HCT116 (cell line): ENCODE measurements at regions not wholly inside any gene's neighbourhood (a gene's known extent, or its start where the extent isn't known, plus 50 kb on each side); places are given as distances from the start of the nearest gene placed in this dataset.

Source experiments
- ATAC-seq: fragments of 200-7000 bp; cut with Tn5 transposase; 2 replicates; pipeline ENCODE4 v1.9.1; 2020; ENCODE audit warnings: mild to moderate bottlenecking, moderate library complexity
- BruUV-seq: library from RNA; stranded (reverse); fragments of 400-500 nt; replicated peaks from 2 replicates; lab custom pipeline; 2021; lab: Mats Ljungman, UMichigan
- CTCF ChIA-PET: fragments of 300-600 bp; sonication (Branson Sonifier 250); formaldehyde crosslinking; loops from one replicate; lab custom pipeline; 2021; ENCODE audit warnings: antibody characterized with exemption; lab: Charles Lee
- POLR2A ChIA-PET: fragments of 300-600, 350-600 bp; sonication (Branson Sonifier 250); formaldehyde crosslinking; loops from one replicate; lab custom pipeline; 2021; ENCODE audit warnings: antibody characterized with exemption; lab: Charles Lee
- RAD21 ChIA-PET, 2 experiments: fragments of 300-600 bp; sonication (Branson Sonifier 250); formaldehyde crosslinking; loops; one replicate each; lab custom pipeline; 2023; ENCODE audit warnings: low total read pairs in 2 of 2; ENCODE audit not compliant: uncharacterized antibody in 2 of 2, unreplicated experiment in 2 of 2, low non-redundant PET in 1 of 2; lab: Charles Lee
- DNase-seq: peaks from one replicate; pipeline ENCODE4 v3.0.0-alpha.2; 2010; ENCODE audit warnings: low read depth, low spot score
- H2AFZ ChIP-seq: fragments of 200-600 bp; shearing (Covaris generic), sonication (generic); 2 replicates; pipeline ENCODE4 v1.6.1; 2017; ENCODE audit warnings: low read depth, mixed run types, mixed read lengths, antibody characterized with exemption, low read length; ENCODE audit not compliant: poor library complexity, severe bottlenecking
- H3K27ac ChIP-seq: 2 replicates; pipeline ENCODE4 v1.5.1; 2012; ENCODE audit warnings: low read depth, low read length
- H3K27me3 ChIP-seq: fragments of 200-600 bp; sonication (generic); 2 replicates; pipeline ENCODE4 v1.6.1; 2016; ENCODE audit warnings: mixed run types, low read length, mixed read lengths; ENCODE audit not compliant: insufficient read depth
- H3K36me3 ChIP-seq, 2 experiments: fragments of 200-500 bp in 1 of 2; fragments of 200-600 bp in 1 of 2; sonication (Bioruptor generic) in 1 of 2; sonication (generic) in 1 of 2; 2 replicates each; pipeline versions ENCODE4 v1.5.1 to v1.6.1; 2014 to 2016; ENCODE audit warnings: low read length in 2 of 2, inconsistent platforms in 1 of 2, mixed read lengths in 1 of 2, mixed run types in 1 of 2; ENCODE audit not compliant: insufficient read depth in 2 of 2, control insufficient read depth in 1 of 2
- H3K4me1 ChIP-seq, 2 experiments: fragments of 200-600 bp in 1 of 2; sonication (generic) in 1 of 2; 2 replicates each; pipeline versions ENCODE4 v1.5.1 to v1.6.1; 2012 to 2017; ENCODE audit warnings: low read length in 2 of 2, inconsistent platforms in 1 of 2, mild to moderate bottlenecking in 1 of 2, mixed read lengths in 1 of 2, mixed run types in 1 of 2, moderate library complexity in 1 of 2; ENCODE audit not compliant: insufficient read depth in 2 of 2, control insufficient read depth in 1 of 2
- H3K4me2 ChIP-seq: fragments of 200-600 bp; sonication (generic); 2 replicates; pipeline ENCODE4 v1.6.1; 2017; ENCODE audit warnings: mixed run types, low read length, mixed read lengths
- H3K4me3 ChIP-seq, 2 experiments: fragments of 200-600 bp in 1 of 2; sonication (generic) in 1 of 2; replicated peaks in 1 of 2; 2 replicates each; pipeline ENCODE4 v1.5.1; 2011 to 2016; ENCODE audit warnings: low read length in 2 of 2, control low read depth in 1 of 2, low read depth in 1 of 2, mild to moderate bottlenecking in 1 of 2, mixed read lengths in 1 of 2, mixed run types in 1 of 2
- H3K79me2 ChIP-seq: fragments of 200-600 bp; sonication (generic); 2 replicates; pipeline ENCODE4 v1.6.1; 2017; ENCODE audit warnings: mild to moderate bottlenecking, mixed run types, low read length, moderate library complexity, mixed read lengths; ENCODE audit not compliant: insufficient read depth
- H3K9ac ChIP-seq: fragments of 200-600 bp; sonication (generic); 2 replicates; pipeline ENCODE4 v1.6.1; 2016; ENCODE audit warnings: low read length, mixed read lengths
- H3K9me2 ChIP-seq: fragments of 200-600 bp; sonication (generic), shearing (Covaris generic); 2 replicates; pipeline ENCODE4 v1.6.1; 2017; ENCODE audit warnings: mixed run types, mild to moderate bottlenecking, moderate library complexity; ENCODE audit not compliant: insufficient read depth
- H3K9me3 ChIP-seq, 2 experiments: fragments of 200-500 bp in 1 of 2; fragments of 200-600 bp in 1 of 2; sonication (Bioruptor generic) in 1 of 2; sonication (generic) in 1 of 2; 2 replicates each; pipeline ENCODE4 v1.6.1; 2014 to 2017; ENCODE audit warnings: low read length in 2 of 2, mixed read lengths in 2 of 2, inconsistent platforms in 1 of 2, low read depth in 1 of 2, mild to moderate bottlenecking in 1 of 2, mixed run types in 1 of 2, moderate library complexity in 1 of 2; ENCODE audit not compliant: control insufficient read depth in 1 of 2, insufficient read depth in 1 of 2
- H4K20me1 ChIP-seq: fragments of 200-600 bp; sonication (generic), shearing (Covaris generic); 2 replicates; pipeline ENCODE4 v1.6.1; 2017; ENCODE audit warnings: mixed run types, mild to moderate bottlenecking, moderate library complexity; ENCODE audit not compliant: insufficient read depth
- ATF3 ChIP-seq: IDR thresholded peaks from 2 replicates; pipeline ENCODE4 v1.6.1; 2012
- CBX3 ChIP-seq: IDR thresholded peaks from 2 replicates; pipeline ENCODE4 v1.6.1; 2012; ENCODE audit warnings: low read depth
- CEBPB ChIP-seq: IDR thresholded peaks from 2 replicates; pipeline ENCODE4 v1.6.1; 2012; ENCODE audit warnings: low read depth
- CTCF ChIP-seq, 3 experiments: fragments of 200-600 bp in 1 of 3; sonication (generic) in 1 of 3; IDR thresholded peaks in 2 of 3; conservative IDR thresholded peaks in 1 of 3; 2 replicates each; pipeline ENCODE4 v1.5.1; 2012 to 2017; ENCODE audit warnings: low read depth in 2 of 3, low read length in 2 of 3, antibody characterized with exemption in 1 of 3, borderline replicate concordance in 1 of 3, control low read depth in 1 of 3, mild to moderate bottlenecking in 1 of 3, mixed read lengths in 1 of 3, mixed run types in 1 of 3, moderate library complexity in 1 of 3; ENCODE audit not compliant: insufficient read depth in 1 of 3
- EGR1 ChIP-seq: IDR thresholded peaks from 2 replicates; pipeline ENCODE4 v1.6.1; 2012; ENCODE audit warnings: low read depth
- ELF1 ChIP-seq: IDR thresholded peaks from 2 replicates; pipeline ENCODE4 v1.6.1; 2012; ENCODE audit warnings: low read depth, borderline replicate concordance
- EZH2 ChIP-seq: fragments of 200-600 bp; sonication (generic); IDR thresholded peaks from 2 replicates; pipeline ENCODE4 v1.6.1; 2017; ENCODE audit warnings: antibody characterized with exemption, mixed run types
- JUND ChIP-seq: IDR thresholded peaks from 2 replicates; pipeline ENCODE4 v1.6.1; 2012
- MAX ChIP-seq: IDR thresholded peaks from 2 replicates; pipeline ENCODE4 v1.6.1; 2012
- POLR2A ChIP-seq: IDR thresholded peaks from 2 replicates; pipeline ENCODE4 v1.7.0; 2011; ENCODE audit warnings: borderline replicate concordance; ENCODE audit not compliant: insufficient read depth, insufficient read length; ENCODE audit errors: extremely low read depth
- RAD21 ChIP-seq: IDR thresholded peaks from 2 replicates; pipeline ENCODE4 v1.6.1; 2012; ENCODE audit warnings: low read depth, mild to moderate bottlenecking
- SIN3A ChIP-seq: IDR thresholded peaks from 2 replicates; pipeline ENCODE4 v1.6.1; 2012; ENCODE audit warnings: low read depth
- SP1 ChIP-seq: IDR thresholded peaks from 2 replicates; pipeline ENCODE4 v1.6.1; 2012; ENCODE audit warnings: low read depth
- TCF7L2 ChIP-seq: IDR thresholded peaks from 2 replicates; pipeline ENCODE4 v1.7.0; 2011; ENCODE audit warnings: borderline replicate concordance, inconsistent platforms; ENCODE audit not compliant: insufficient read depth, insufficient read length; ENCODE audit errors: extremely low read depth
- YY1 ChIP-seq: IDR thresholded peaks from 2 replicates; pipeline ENCODE4 v1.6.1; 2011; ENCODE audit warnings: low read length, low read depth, moderate library complexity, mild to moderate bottlenecking; ENCODE audit not compliant: insufficient replicate concordance; ENCODE audit errors: extremely low read depth
- intact Hi-C: fragments of 100-400 bp; cut with micrococcal nuclease; formaldehyde crosslinking; loops from 2 replicates; pipeline ENCODE4 v1.10.0; 2022

GRCh38 chr3:137845666-137846065, 81.6 kb downstream of the SOX14 start:
- CTCF ChIA-PET = no interaction called here
- Histone ChIP-seq H2AFZ (no peak overlapping the region), H3K9me3 (no peaks in the 10 kb centered on the region), H4K20me1 (no peaks in the 10 kb centered on the region), H3K4me3 (no peak overlapping the region), H3K27me3 (peaks cover 62% of the 10 kb centered on the region), H3K9ac (no peak overlapping the region), H3K4me1 (no peaks in the 10 kb centered on the region), H3K27ac (no peak overlapping the region), H3K79me2 (no peaks in the 10 kb centered on the region), H3K9me2 (no peaks in the 10 kb centered on the region), H3K36me3 (no peaks in the 10 kb centered on the region), H3K4me2 (no peak overlapping the region)
- POLR2A ChIA-PET = no interaction called here
- TF ChIP-seq EGR1 (no peak), POLR2A (no peak), ELF1 (no peak), SP1 (no peak), TCF7L2 (no peak), JUND (no peak), SIN3A (no peak), MAX (no peak)
- intact Hi-C loops = no loop called here
- RAD21 ChIA-PET = no interaction called here
- ATAC-seq = no peak
- no peak for DNase-seq
- no TSS peak for BruUV-seq

- no peaks in the 10 kb centered on the region for H3K4me1 ChIP-seq
- no TSS peak for BruUV-seq
- no peak overlapping the region for H2AFZ ChIP-seq
- H3K9ac ChIP-seq = no peak overlapping the region
- no peak overlapping the region for H3K4me2 ChIP-seq
- intact Hi-C loops = no loop called here
- H3K27ac ChIP-seq = no peak overlapping the region
- CTCF ChIA-PET = no interaction called here
- H3K4me3 ChIP-seq = no peak overlapping the region
- no peak for DNase-seq
- peaks cover 68% of the 10 kb centered on the region for H3K27me3 ChIP-seq
- no peaks in the 10 kb centered on the region for H3K79me2 ChIP-seq
- TF ChIP-seq EZH2 (no peak), ATF3 (no peak), RAD21 (no peak), CTCF (IDR thresholded peaks at IDR 0.05 in 2 of 3, conservative IDR thresholded peaks at IDR 0.05 in 1 of 3; ENCODE audit: borderline replicate concordance in 1 of 3, insufficient read depth in 1 of 3, low read depth in 2 of 3, low read length in 2 of 3) (no peak), ELF1 (no peak), CEBPB (no peak), EGR1 (no peak), YY1 (no peak), CBX3 (no peak), JUND (no peak), POLR2A (no peak)
- RAD21 ChIA-PET = no interaction called here
- ATAC-seq = no peak
- H3K36me3 ChIP-seq = no peaks in the 10 kb centered on the region
- POLR2A ChIA-PET = no interaction called here
- H3K9me2 ChIP-seq = no peaks in the 10 kb centered on the region
- no peaks in the 10 kb centered on the region for H4K20me1 ChIP-seq
- no peaks in the 10 kb centered on the region for H3K9me3 ChIP-seq
Measured at GRCh38 chr3:137852391-137852830, 88.3 kb downstream of the SOX14 start.
